NB4 (cell line): ENCODE measurements at regions not wholly inside any gene's neighbourhood (a gene's known extent, or its start where the extent isn't known, plus 50 kb on each side); places are given as distances from the start of the nearest gene placed in this dataset.

ENCODE experiments used
- POLR2A ChIP-seq: IDR thresholded peaks from 2 replicates; pipeline ENCODE4 v1.6.1; 2011; ENCODE audit warnings: mild to moderate bottlenecking; ENCODE audit not compliant: insufficient read length; ENCODE audit errors: extremely low read depth
- TF ChIP-seq, protein P1 (sequence below): IDR thresholded peaks from one replicate; pipeline ENCODE4 v1.5.1; 2012; ENCODE audit warnings: low read depth, low read length
- TF ChIP-seq, protein P2 (sequence below): IDR thresholded peaks from 2 replicates; pipeline ENCODE4 v1.6.1; 2011; ENCODE audit warnings: low read depth, low read length

DNA sequence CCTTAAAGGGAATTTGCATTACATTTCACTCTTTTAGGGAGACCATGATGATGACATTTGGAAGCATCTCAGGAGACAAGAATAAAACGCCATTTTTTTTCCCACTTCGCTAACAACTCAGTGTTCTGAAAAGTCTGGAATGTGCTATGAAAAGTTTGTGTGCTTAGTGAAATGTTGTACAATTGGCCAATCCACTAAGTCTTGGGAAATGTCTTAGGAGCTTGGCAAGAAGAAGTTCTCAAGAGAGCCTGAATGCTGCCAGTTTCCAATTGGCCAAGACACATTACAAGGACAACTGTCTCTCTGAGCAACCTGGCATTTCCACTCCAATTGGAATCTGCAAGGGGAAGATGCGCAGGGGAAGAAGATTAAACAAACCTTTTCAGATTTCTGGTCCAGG, 401.8 kb downstream of the RWDD3 start:
- TF ChIP-seq, protein P1, sequence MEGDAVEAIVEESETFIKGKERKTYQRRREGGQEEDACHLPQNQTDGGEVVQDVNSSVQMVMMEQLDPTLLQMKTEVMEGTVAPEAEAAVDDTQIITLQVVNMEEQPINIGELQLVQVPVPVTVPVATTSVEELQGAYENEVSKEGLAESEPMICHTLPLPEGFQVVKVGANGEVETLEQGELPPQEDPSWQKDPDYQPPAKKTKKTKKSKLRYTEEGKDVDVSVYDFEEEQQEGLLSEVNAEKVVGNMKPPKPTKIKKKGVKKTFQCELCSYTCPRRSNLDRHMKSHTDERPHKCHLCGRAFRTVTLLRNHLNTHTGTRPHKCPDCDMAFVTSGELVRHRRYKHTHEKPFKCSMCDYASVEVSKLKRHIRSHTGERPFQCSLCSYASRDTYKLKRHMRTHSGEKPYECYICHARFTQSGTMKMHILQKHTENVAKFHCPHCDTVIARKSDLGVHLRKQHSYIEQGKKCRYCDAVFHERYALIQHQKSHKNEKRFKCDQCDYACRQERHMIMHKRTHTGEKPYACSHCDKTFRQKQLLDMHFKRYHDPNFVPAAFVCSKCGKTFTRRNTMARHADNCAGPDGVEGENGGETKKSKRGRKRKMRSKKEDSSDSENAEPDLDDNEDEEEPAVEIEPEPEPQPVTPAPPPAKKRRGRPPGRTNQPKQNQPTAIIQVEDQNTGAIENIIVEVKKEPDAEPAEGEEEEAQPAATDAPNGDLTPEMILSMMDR = no peak
- TF ChIP-seq POLR2A = no peak
- TF ChIP-seq, protein P2, sequence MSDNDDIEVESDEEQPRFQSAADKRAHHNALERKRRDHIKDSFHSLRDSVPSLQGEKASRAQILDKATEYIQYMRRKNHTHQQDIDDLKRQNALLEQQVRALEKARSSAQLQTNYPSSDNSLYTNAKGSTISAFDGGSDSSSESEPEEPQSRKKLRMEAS = no peak
